ENCODE measurements at regions not wholly inside any gene's neighbourhood (a gene's known extent, or its start where the extent isn't known, plus 50 kb on each side); places are given as distances from the start of the nearest gene placed in this dataset.

DNA sequence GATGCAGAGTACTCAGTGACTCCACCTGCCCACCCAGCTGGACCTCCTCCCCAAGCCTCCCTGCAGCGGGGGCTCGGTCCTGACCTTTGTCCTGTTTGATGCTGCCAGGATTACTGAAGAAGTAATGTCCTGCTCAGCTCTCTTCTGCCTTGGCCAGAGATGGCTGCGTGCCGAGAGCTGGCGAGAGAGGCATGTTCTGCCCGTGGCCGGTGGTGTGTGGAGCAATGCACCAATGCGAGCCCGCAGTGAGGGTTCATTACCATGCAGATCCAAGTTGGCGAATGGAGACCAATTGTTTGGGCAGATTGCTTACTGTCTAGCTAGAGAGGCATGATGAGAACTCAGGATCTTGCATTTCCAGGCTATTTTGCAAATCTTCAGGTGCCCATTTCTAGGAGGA lies 248.9 kb downstream of the ENGASE start:
- TF ChIP-seq CTCF (IDR thresholded peaks at IDR 0.05; ENCODE audit: borderline replicate concordance, extremely low read depth, low read length, poor library complexity, severe bottlenecking) (no peak), EZH2 (IDR thresholded peaks at IDR 0.05; ENCODE audit: borderline replicate concordance, low read depth, low read length, severe bottlenecking) (no peak)

All from DND-41 (cell line).